ENCODE measurements at regions not wholly inside any gene's neighbourhood (a gene's known extent, or its start where the extent isn't known, plus 50 kb on each side); places are given as distances from the start of the nearest gene placed in this dataset.

DNA sequence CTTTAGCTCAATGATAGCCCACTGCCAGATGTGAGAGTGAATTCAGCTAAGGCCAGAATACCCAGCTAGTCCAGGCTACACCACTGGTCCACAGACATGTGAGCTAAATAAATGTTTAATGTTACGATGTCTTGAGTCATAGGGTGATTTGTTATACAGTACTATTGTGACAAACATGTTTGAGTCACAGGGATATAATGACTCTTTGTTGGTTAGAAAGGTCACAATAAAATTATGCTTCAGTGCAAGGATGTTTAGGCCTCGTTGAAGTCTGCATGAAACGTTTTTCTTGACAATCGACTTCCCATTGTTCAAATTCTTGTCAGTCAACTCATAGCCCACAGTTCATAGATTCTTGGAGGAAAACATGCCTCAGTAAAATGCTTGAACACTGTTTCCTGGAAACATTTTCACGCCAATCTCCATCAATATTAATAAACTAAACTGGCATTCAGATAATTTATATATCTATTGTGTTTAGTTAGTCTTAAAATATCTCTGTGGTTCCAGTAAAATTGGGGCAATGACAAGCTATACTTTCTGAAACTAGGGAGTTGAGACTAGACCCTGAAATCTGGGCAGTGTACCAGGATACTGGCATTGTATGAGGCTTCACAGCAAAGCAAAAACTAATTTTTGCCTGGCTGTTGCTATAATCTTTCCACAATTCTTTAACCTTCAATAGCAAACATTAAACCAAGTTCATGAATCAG, 650.8 kb upstream of the KIRREL3 start:
- peak in 1 of 3 donors; percentile 73 for DNase-seq

GRCh38 chr11:127649958-127650357, 649.4 kb upstream of the KIRREL3 start:
- no peak for DNase-seq

DNA sequence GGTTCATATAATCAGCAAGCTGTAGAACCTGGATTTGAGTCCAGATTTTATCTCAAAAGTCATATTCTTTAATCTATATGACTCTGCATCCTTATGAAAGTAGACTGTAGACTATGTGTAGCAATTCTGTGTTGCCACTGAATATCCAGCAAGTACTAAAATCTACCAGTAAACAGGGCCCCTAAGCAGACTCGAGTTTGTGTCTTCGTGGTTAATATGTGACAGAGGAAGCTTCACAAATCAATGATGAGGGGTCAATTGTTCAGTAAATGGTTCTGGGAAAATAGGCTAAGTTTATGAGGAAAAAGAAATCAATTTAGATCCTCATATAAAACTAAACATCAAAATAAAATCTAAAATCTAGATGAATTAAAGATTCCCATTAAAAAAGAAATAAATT, 648.5 kb upstream of the KIRREL3 start:
- no peak for DNase-seq

GRCh38 chr11:127648583-127648982, 648.0 kb upstream of the KIRREL3 start:
- no peak for DNase-seq

- DNase-seq = no peak
Observed at GRCh38 chr11:127644366-127644765, 643.8 kb upstream of the KIRREL3 start.

DNA sequence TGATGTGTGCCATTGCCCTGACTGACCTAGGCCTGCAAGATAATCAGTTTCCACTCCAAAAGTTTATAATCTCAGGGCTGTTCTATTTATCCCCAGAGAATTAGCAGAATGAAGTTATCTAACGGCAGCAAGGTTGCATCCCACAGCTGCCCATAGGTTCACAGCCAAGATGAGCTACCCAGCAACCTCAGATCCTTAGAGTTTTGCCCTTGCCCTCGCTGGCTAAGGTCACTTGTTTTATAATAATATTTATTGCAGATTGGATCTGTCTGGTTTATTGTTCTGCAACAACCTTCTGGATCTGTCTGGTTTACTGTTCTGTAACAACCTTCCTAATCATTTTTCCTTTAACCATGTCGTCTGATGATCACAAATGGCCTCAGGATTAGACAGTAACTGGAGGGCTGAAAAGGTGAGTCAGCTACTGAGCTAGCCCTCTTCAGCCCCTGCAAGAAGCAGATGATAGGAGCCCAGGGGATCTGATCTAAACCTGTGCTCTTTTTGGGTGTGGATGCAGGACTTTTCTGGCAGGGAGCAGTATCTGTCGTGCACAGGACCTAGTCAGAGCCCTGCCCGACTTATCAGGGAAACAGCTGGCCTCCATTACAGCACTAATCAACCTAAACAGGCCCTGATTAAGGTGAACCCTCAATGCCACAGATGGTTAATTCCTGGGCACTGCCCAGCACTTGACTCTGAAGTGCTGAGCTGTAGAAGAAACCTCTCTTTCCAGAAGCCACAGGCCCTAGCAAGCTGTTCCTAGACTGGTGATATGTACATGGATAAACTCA, 642.9 kb upstream of the KIRREL3 start:
- DNase-seq = no peak

DNA sequence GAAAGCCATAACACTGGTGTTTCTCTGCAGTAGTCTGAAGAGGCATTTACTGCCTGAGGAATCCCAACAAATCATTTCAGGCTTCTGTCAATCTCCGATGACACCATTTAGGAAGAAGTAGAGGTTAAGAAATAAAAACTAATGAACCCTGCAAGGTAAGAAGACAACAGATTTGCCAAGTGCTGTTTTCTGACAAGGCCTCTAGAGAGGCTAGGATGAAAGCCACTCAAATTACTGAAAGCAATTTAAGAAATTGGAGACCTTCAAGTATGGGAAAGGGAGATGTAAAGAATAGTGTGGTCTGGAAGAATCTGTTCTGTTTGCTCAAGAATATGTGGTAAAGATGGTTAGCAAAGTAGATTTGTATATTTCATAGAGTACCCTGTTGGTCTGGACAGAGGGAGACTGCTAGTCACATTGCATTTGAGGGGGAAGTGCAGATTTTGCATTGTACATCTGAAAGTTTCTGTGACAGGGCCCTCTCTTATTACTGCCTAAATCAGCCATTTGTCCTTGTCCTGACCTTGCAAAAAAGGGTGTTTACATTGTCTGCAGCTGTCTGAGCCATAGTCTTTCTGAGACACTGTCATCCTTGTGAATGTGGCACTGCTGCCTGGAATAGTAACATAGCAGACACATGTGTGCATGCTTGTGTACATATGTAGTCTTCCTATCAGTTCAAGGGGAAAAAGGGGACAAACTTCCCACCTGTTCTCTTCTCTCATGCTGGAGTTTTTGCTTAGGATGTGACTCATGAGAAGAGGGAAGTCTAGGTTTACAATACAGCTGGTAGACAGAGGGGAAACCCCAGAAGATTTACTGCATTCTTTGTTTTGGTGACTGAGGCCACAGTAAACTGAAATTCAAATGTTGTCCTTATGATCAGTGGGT, 640.2 kb upstream of the KIRREL3 start:
- peak; percentile 2 to 39 (median 30) for DNase-seq

DNA sequence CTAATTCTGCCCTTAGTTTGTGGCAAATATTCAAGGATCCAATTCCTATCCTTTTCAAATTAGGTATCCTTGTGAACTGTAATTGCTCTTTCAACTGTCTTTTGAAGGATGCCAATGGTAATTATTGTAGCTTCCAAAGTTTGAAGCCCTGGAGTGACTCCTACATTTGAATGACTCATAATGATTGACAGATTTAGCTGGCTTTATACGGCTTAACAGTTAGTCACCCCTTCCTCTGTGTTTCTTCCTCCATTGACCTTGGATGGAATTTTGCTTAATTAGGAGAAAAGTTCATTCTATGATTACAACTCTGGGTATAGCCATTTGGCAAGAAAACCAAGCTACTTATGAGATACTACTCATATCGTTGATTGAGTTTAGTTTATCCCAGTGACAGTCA, 639.3 kb upstream of the KIRREL3 start:
- DNase-seq = no peak

GRCh38 chr11:127632976-127633680, 632.6 kb upstream of the KIRREL3 start:
- DNase-seq = no peak

DNA sequence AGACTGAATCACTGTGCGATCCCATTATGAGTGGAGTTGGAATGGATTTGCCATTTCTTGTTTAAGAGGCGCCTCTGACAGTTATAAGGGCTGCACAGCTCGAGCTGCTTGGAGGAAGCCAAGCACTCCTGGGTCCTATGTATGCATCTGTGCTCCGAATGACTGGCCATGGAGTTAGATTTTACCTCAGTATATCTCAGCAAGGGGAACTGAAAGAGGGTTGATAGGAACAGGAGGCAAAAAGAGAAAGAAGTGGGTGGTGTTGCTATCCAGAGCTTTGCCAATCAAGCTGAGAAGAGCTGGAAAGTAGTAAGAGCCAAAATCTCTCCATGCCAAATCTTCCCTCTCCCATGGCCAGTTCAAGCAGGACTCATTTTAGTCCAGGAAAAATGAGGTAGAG, 632.0 kb upstream of the KIRREL3 start:
- no peak for DNase-seq

- DNase-seq = no peak
Observed at GRCh38 chr11:127631974-127632373, 631.4 kb upstream of the KIRREL3 start.

GRCh38 chr11:127629200-127629599, 628.6 kb upstream of the KIRREL3 start:
- DNase-seq = no peak

DNA sequence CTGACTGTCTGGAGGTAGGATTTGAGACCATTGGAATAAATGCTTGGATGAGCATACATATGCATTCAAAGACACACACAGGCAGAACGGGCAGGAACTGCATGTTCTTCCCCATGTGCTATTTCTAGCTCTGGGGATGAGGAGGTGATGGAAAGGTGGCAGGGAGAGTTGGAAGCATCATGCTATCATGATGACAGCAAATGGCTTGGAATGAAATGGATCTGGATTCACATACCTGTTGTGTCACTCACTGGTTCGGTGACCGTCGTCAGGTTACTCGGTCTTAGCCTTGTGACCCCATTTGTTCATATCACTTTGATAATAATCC, 627.9 kb upstream of the KIRREL3 start:
- DNase-seq = no peak

DNA sequence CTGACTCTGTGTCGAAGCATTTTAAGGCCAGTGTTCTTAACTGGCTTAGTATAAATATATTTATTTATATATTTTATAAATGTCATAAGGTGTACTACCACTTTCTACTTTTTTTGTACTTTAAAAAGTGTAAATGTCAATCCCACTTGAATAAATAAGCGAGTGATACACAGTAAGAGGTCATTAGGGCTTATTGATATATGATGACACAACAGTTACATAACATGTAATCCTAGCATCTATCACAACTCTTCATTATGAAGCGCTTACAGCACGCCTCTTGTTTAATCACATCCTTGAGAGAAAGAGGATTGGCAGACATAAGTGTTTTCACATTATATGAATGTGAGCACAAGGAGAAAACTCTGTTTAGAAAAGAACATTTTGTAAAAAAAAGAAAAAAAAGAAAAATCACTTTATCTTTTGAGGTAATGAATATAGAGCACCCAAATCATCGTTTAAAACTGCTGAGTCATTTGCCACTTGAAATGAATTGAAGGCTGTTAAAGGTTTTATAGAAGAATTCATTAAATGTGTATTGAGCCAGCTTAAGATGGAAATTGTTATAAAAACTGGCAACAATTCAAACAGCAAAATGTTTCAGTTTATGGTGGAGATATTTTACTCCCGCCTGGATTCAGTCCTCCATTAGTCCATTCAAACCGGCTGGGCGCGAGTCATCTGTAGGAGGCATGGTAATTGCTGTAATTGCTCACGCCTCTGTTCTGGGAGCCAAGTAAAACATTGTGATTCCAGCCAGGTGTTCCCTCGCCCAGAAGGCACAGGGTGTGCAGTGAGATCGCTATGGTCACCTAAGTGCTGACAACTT, 627.3 kb upstream of the KIRREL3 start:
- peak in 2 of 3 donors; percentile 3 to 13 for DNase-seq

- DNase-seq = no peak
Observed at GRCh38 chr11:127627204-127627603, 626.6 kb upstream of the KIRREL3 start.

DNA sequence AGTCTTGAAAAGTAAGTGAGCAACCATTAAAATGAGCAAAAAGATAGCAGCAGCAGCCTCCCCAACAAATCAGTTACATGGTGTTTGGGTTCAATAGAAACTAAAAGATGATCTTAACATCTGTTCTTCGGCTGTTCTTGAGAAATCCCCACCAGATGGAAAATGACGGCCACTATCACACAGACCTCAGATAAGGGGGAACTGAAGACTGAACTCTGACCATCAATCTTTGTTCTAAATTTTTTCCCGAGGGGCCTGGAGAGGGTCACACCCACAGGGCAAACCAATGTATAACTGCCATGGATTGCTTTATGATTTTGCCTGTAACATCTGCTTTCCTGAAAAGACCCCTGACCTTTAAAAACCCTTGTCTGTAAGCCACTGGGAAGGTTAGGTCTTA, 624.8 kb upstream of the KIRREL3 start:
- DNase-seq = no peak

- peak in 2 of 3 donors; percentile 28 to 57 for DNase-seq
Observed at GRCh38 chr11:127624306-127624856, 623.8 kb upstream of the KIRREL3 start.

DNA sequence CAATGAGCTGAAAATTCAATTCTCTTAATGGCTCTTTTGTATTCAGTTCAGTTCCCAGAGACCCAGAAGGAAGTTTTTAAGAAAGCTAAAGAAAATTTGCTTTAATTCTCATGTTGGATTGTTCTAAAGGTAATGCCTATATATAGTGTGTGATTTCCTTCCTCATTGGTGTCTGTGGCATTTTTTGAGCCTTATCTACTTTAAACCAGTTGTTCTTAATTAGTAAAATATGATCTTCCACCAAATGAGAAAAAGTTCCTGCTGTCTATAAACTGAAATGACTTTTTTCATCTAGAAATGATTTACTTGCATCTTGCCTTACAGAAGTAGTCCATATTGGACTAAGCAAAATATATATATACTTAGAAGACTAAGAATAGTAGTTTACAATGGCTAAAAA, 622.1 kb upstream of the KIRREL3 start:
- no peak for DNase-seq

- DNase-seq = no peak
Observed at GRCh38 chr11:127620671-127621070, 620.1 kb upstream of the KIRREL3 start.

DNA sequence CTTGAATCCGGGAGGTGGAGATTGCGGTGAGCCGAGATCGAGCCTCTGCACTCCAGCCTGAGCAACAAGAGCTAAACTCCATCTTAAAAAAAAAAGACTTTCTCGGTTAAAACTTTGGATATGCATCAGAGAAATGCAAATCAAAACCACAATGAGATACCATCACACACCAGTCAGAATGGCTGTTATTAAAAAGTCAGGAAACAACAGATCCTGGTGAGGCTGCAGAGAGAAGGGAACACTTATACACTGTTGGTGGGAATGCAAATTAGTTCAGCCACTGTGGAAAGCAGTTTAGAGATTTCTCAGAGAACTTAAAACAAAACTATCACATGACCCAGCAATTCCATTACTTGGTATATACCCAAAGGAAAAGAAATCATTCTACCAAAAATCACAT, 619.4 kb upstream of the KIRREL3 start:
- DNase-seq = no peak

GRCh38 chr11:127618721-127619120, 618.2 kb upstream of the KIRREL3 start:
- DNase-seq = no peak

All from muscle of back (tissue), 3 donors.